ENCODE measurements at regions not wholly inside any gene's neighbourhood (a gene's known extent, or its start where the extent isn't known, plus 50 kb on each side); places are given as distances from the start of the nearest gene placed in this dataset.

GRCh38 chr5:174617910-174618309 lies 106.5 kb upstream of the MSX2 start:
- DNase-seq (ENCODE audit: low spot score), result no peak
- Histone ChIP-seq H3K4me3 (no peak overlapping the region), H3K27ac (no peak overlapping the region)
- TF ChIP-seq CTCF (IDR thresholded peaks at IDR 0.05), result no peak

- no peak for DNase-seq (ENCODE audit: low spot score)
- TF ChIP-seq CTCF (IDR thresholded peaks at IDR 0.05), result no peak
- H3K4me3 ChIP-seq, result no peak overlapping the region
- no peak overlapping the region for H3K27ac ChIP-seq
These were observed 105.8 kb upstream of the MSX2 start for GRCh38 chr5:174618589-174618988.

DNA sequence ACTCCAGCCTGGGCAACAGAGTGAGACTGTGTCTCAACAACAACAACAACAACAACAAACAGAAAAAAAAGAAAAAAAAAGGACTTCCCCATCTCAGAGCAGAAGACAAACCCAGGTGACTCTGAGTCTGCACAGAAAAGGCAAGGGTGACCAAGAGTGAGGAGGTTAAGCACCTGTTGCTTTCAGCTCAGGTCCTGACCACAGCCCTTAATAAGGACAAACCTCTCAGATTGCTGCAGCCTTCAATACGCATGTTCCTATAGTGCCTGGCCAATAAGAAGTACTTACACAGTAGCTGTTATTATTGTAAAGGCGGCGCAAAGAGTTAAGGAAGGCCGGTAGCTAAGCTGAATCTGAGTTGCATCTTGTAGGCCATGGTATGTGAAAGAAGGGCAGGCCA lies 102.3 kb upstream of the MSX2 start:
- no peak for DNase-seq (ENCODE audit: low spot score)
- TF ChIP-seq CTCF (IDR thresholded peaks at IDR 0.05), result no peak
- Histone ChIP-seq H3K27ac (no peak overlapping the region), H3K4me3 (no peak overlapping the region)

GRCh38 chr5:174623018-174623417 lies 101.4 kb upstream of the MSX2 start:
- Histone ChIP-seq H3K27ac (no peak overlapping the region), H3K4me3 (no peak overlapping the region)
- DNase-seq (ENCODE audit: low spot score), result no peak
- no peak for TF ChIP-seq CTCF (IDR thresholded peaks at IDR 0.05)

- TF ChIP-seq CTCF (IDR thresholded peaks at IDR 0.05), result no peak
- H3K4me3 ChIP-seq, result no peak overlapping the region
- DNase-seq (ENCODE audit: low spot score), result no peak
- no peak overlapping the region for H3K27ac ChIP-seq
These were observed 100.9 kb upstream of the MSX2 start for GRCh38 chr5:174623433-174624019.

- TF ChIP-seq CTCF (IDR thresholded peaks at IDR 0.05), result no peak
- no peak overlapping the region for H3K4me3 ChIP-seq
These were observed 99.5 kb upstream of the MSX2 start for GRCh38 chr5:174624733-174625522.

More at GRCh38 chr5:174624733-174625522, 99.5 kb upstream of the MSX2 start:
- DNase-seq (ENCODE audit: low spot score), result no peak
- H3K27ac ChIP-seq, result no peak overlapping the region

Data from coronary artery (tissue), 2 donors.